KMS-11 (cell line): ENCODE measurements at regions not wholly inside any gene's neighbourhood (a gene's known extent, or its start where the extent isn't known, plus 50 kb on each side); places are given as distances from the start of the nearest gene placed in this dataset.

Source experiments
- H2AFZ ChIP-seq: fragments of 200-600 bp; sonication (generic); 2 replicates; pipeline ENCODE4 v1.6.1; 2016; ENCODE audit warnings: antibody characterized with exemption, mixed run types, low read depth
- H3K27ac ChIP-seq: fragments of 200-600 bp; sonication (generic); 2 replicates; pipeline ENCODE4 v1.6.1; 2016; ENCODE audit warnings: mild to moderate bottlenecking, mixed run types
- H3K27me3 ChIP-seq: fragments of 200-600 bp; sonication (generic); 2 replicates; pipeline ENCODE4 v1.6.1; 2017; ENCODE audit warnings: mild to moderate bottlenecking, low read depth, mixed run types, moderate library complexity; ENCODE audit not compliant: insufficient read depth
- H3K36me3 ChIP-seq: fragments of 200-600 bp; sonication (generic); 2 replicates; pipeline ENCODE4 v1.6.1; 2017; ENCODE audit warnings: mild to moderate bottlenecking, mixed run types; ENCODE audit not compliant: insufficient read depth
- H3K4me1 ChIP-seq: fragments of 200-600 bp; sonication (generic); 2 replicates; pipeline ENCODE4 v1.6.1; 2016; ENCODE audit warnings: mild to moderate bottlenecking, low read depth, mixed run types; ENCODE audit not compliant: poor library complexity, severe bottlenecking
- H3K4me2 ChIP-seq: fragments of 200-600 bp; sonication (generic); 2 replicates; pipeline ENCODE4 v1.7.0; 2016; ENCODE audit warnings: mild to moderate bottlenecking, mixed run types
- H3K4me3 ChIP-seq: fragments of 200-600 bp; sonication (generic); IDR thresholded peaks from 2 replicates; pipeline ENCODE4 v1.6.1; 2017; ENCODE audit warnings: low read depth, low read length, mixed read lengths; ENCODE audit not compliant: insufficient read depth
- H3K79me2 ChIP-seq: fragments of 200-600 bp; sonication (generic); 2 replicates; pipeline ENCODE4 v1.6.1; 2016; ENCODE audit warnings: low read depth, mixed run types; ENCODE audit not compliant: insufficient read depth
- H3K9ac ChIP-seq: fragments of 200-600 bp; sonication (generic); 2 replicates; pipeline ENCODE4 v1.6.1; 2016; ENCODE audit warnings: mild to moderate bottlenecking, mixed run types
- H4K20me1 ChIP-seq: fragments of 200-600 bp; sonication (generic); 2 replicates; pipeline ENCODE4 v1.6.1; 2016; ENCODE audit warnings: mild to moderate bottlenecking, mixed run types; ENCODE audit not compliant: insufficient read depth
- TF ChIP-seq, protein P1 (sequence below): fragments of 200-600 bp; sonication (generic); conservative IDR thresholded peaks from 2 replicates; pipeline ENCODE4 v1.6.1; 2017; ENCODE audit warnings: low read depth, mild to moderate bottlenecking, antibody characterized with exemption, low read length, moderate library complexity, mixed read lengths

DNA sequence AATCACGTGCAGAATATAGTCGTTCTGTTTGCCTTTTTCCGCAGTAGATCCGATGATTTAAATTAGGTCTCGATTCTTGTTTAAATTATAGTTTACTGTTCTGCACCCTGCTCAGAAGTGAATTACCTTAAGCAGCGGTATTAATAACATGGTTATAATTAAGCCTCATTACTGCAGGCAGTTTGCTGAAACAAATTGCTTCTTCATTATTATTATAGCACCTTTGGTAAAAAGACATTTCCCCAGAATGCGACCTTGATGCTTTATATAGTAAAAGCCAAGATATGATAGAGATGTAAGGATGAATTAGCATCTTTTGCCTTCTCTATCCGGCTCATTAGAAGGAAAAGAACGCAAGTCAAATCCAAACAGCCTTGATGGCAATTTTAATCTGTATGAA, 625.2 kb upstream of the CADM1 start:
- Histone ChIP-seq H2AFZ (no peak overlapping the region), H4K20me1 (no peaks in the 10 kb centered on the region), H3K4me1 (no peaks in the 10 kb centered on the region), H3K4me2 (no peak overlapping the region), H3K79me2 (no peaks in the 10 kb centered on the region), H3K27me3 (no peaks in the 10 kb centered on the region), H3K27ac (no peak overlapping the region), H3K36me3 (no peaks in the 10 kb centered on the region), H3K4me3 (no peak overlapping the region), H3K9ac (no peak overlapping the region)
- TF ChIP-seq, protein P1, sequence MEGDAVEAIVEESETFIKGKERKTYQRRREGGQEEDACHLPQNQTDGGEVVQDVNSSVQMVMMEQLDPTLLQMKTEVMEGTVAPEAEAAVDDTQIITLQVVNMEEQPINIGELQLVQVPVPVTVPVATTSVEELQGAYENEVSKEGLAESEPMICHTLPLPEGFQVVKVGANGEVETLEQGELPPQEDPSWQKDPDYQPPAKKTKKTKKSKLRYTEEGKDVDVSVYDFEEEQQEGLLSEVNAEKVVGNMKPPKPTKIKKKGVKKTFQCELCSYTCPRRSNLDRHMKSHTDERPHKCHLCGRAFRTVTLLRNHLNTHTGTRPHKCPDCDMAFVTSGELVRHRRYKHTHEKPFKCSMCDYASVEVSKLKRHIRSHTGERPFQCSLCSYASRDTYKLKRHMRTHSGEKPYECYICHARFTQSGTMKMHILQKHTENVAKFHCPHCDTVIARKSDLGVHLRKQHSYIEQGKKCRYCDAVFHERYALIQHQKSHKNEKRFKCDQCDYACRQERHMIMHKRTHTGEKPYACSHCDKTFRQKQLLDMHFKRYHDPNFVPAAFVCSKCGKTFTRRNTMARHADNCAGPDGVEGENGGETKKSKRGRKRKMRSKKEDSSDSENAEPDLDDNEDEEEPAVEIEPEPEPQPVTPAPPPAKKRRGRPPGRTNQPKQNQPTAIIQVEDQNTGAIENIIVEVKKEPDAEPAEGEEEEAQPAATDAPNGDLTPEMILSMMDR = no peak

DNA sequence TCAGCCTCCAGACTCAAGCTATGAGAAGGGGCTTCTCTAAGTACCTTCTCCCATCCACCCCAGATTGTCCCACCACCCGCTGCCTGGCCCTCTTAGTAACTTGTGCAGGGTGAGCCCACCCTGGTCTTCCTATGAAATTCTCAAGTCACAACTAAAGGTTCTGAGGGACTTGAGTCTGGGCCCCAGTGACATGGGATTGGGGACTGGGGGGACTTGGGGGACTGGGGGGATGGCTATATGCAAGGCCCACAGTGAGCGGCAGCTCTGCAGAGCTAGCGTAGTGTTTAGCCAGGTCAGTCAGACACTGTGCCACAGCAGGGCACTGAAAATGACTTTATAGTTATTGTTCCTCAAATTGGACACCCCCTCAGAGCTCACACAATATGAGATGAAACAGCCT, 622.3 kb upstream of the CADM1 start:
- H3K27ac ChIP-seq = no peak overlapping the region
- H3K27me3 ChIP-seq = no peaks in the 10 kb centered on the region
- H3K9ac ChIP-seq = no peak overlapping the region
- no peaks in the 10 kb centered on the region for H3K4me1 ChIP-seq
- no peaks in the 10 kb centered on the region for H3K79me2 ChIP-seq
- H2AFZ ChIP-seq = no peak overlapping the region
- H4K20me1 ChIP-seq = no peaks in the 10 kb centered on the region
- no peaks in the 10 kb centered on the region for H3K36me3 ChIP-seq
- H3K4me2 ChIP-seq = no peak overlapping the region
- TF ChIP-seq, protein P1 = no peak
- no peak overlapping the region for H3K4me3 ChIP-seq

DNA sequence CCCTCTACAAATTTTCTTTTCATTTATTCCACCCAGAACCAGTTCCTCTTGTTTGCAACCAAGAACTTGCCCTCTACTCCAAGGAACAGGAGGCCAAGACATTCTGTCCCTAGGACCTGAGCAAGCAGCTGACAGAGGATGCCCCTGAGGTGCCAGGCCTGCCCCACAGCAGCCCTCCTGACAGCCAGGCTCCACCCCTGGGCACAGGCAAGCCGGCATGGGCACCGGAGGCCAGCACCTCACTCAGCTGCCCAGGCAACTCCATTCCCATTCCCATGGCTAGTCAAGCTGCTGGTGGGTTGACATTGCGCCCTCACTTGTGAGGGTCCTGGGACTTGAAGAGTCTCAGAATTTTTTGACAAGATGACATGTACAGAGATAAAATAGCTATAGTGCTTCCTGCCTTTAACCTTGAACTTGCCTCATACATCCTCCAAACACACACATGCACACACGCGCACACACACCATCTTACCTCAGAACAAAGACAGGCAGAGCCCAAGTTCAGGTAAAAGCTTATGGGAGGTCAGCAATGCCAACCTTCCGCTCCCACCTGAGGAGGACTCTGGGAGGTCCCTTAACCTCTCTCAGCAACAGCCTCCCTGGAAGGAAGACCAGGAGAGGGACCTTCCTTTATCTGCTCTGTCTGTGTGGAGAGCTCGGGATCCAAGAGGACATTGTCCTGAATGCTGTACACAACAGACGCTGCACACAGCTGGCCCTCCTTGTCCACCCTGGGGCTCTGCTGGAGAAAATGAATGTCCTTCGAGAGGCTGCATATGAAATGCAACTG, 620.9 kb upstream of the CADM1 start:
- H3K9ac ChIP-seq = no peak overlapping the region
- H4K20me1 ChIP-seq = no peaks in the 10 kb centered on the region
- H3K27ac ChIP-seq = no peak overlapping the region
- H2AFZ ChIP-seq = no peak overlapping the region
- H3K4me3 ChIP-seq = no peak overlapping the region
- H3K4me2 ChIP-seq = no peak overlapping the region
- TF ChIP-seq, protein P1 = no peak
- H3K27me3 ChIP-seq = no peaks in the 10 kb centered on the region
- H3K4me1 ChIP-seq = no peaks in the 10 kb centered on the region
- H3K36me3 ChIP-seq = no peaks in the 10 kb centered on the region
- H3K79me2 ChIP-seq = no peaks in the 10 kb centered on the region

DNA sequence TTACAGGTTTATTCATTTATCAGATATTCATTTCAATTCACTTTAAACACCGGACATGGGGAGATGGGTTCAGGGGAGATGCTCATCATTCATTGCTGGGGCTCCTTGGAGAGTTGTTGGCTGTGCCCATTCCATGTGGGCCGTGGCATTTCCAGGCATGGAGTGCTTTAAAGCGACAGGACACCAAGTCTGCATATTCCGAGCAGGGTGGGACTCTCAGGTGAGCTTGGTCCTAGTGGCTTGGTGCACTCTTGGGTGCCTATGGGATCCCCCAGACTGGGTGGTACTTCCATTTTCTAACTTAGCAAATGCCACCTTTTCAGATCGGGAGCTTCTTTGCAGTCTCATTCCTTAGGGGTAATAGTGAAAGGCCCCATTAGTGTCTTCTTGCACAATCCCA, 619.5 kb upstream of the CADM1 start:
- no peak overlapping the region for H3K4me3 ChIP-seq
- no peaks in the 10 kb centered on the region for H4K20me1 ChIP-seq
- H3K9ac ChIP-seq = no peak overlapping the region
- H3K4me2 ChIP-seq = no peak overlapping the region
- H3K79me2 ChIP-seq = no peaks in the 10 kb centered on the region
- H3K27ac ChIP-seq = no peak overlapping the region
- H3K4me1 ChIP-seq = no peaks in the 10 kb centered on the region
- no peaks in the 10 kb centered on the region for H3K27me3 ChIP-seq
- no peak overlapping the region for H2AFZ ChIP-seq
- H3K36me3 ChIP-seq = no peaks in the 10 kb centered on the region
- TF ChIP-seq, protein P1 = no peak
